K562 (cell line): ENCODE measurements at regions not wholly inside any gene's neighbourhood (a gene's known extent, or its start where the extent isn't known, plus 50 kb on each side); places are given as distances from the start of the nearest gene placed in this dataset.
"Not testable (repeated sequence)": the region's sequence is repeated elsewhere in the genome, so short reads cannot be mapped to it uniquely, and the experiment has no call there.

Source experiments
- ATF3 ChIP-seq, 2 experiments: fragments of 450-650 bp in 1 of 2; sonication (generic) in 1 of 2; formaldehyde crosslinking in 1 of 2; IDR thresholded peaks in 1 of 2; conservative IDR thresholded peaks in 1 of 2; 2 replicates each; pipeline versions ENCODE4 v1.6.1 to v1.8.1; 2016 to 2023; ENCODE audit warnings: mild to moderate bottlenecking in 2 of 2, moderate library complexity in 2 of 2, inconsistent platforms in 1 of 2, missing genetic modification reagents in 1 of 2
- CTCF ChIP-seq, 3 experiments: IDR thresholded peaks in 2 of 3; conservative IDR thresholded peaks in 1 of 3; 2 replicates each; pipeline ENCODE4 v1.5.1; 2011 to 2012; ENCODE audit warnings: low read length in 3 of 3, mild to moderate bottlenecking in 3 of 3, control low read depth in 2 of 3, improper control_type of control experiment in 1 of 3, inconsistent platforms in 1 of 3, low read depth in 1 of 3, mixed read lengths in 1 of 3, moderate library complexity in 1 of 3; ENCODE audit not compliant: insufficient read depth in 2 of 3
- MAX ChIP-seq: sonication (generic); formaldehyde crosslinking; IDR thresholded peaks from 2 replicates; pipeline ENCODE4 v1.9.0; 2022; ENCODE audit warnings: mild to moderate bottlenecking, missing genetic modification reagents
- ZNF239 ChIP-seq: fragments of 250-450 bp; sonication (Bioruptor Pico); IDR thresholded peaks from 2 replicates; pipeline ENCODE4 v1.4.0; 2020; ENCODE audit warnings: mild to moderate bottlenecking
- ZNF384 ChIP-seq: IDR thresholded peaks from 2 replicates; pipeline ENCODE4 v1.6.1; 2012; ENCODE audit warnings: low read depth, low read length, improper control_type of control experiment

- TF ChIP-seq MAX (CRISPR knock-in tag); ATF3 (IDR thresholded peaks at IDR 0.05); ATF3 (CRISPR knock-in tag; conservative IDR thresholded peaks at IDR 0.05); ZNF384; CTCF (IDR thresholded peaks at IDR 0.05 in 2 of 3, conservative IDR thresholded peaks at IDR 0.05 in 1 of 3; ENCODE audit: insufficient read depth in 2 of 3, low read depth in 1 of 3, low read length in 3 of 3); ZNF239: not testable (repeated sequence)
These were observed 128.4 kb upstream of the RAPGEF2 start for GRCh38 chr4:158974438-158974837.
